ENCODE measurements at regions not wholly inside any gene's neighbourhood (a gene's known extent, or its start where the extent isn't known, plus 50 kb on each side); places are given as distances from the start of the nearest gene placed in this dataset.

DNA sequence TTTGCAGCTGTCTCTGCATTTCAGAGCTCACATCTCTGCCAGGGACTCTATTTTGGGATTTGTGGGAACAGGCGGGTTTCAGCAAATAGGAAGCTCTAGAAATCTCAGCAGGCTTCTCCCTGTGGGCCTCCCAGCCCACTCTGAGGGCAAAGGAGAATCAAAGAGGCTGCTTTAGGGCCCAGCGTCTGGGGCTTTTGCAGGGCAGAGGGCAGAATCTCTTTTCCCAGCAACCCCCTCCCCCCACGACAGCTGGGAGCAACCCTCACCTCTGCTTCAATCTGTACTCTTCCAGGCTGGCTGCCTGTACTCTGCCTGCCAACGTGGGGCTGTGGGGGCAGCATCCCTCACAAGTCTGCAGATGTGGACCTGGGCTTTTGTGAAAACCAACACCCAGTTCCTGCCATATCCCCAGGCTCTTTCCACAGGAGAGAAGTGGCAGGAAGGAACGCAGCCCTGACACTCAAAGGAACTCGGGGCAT lies 529.6 kb upstream of the TBX3 start:
- no peak for TF ChIP-seq SNAI2 (CRISPR knock-in tag; IDR thresholded peaks at IDR 0.05)
- no peak for TF ChIP-seq TOX (CRISPR knock-in tag; IDR thresholded peaks at IDR 0.05; ENCODE audit: borderline replicate concordance)
- no peak for TF ChIP-seq RARB (CRISPR knock-in tag; IDR thresholded peaks at IDR 0.05)
- TF ChIP-seq, protein P1, sequence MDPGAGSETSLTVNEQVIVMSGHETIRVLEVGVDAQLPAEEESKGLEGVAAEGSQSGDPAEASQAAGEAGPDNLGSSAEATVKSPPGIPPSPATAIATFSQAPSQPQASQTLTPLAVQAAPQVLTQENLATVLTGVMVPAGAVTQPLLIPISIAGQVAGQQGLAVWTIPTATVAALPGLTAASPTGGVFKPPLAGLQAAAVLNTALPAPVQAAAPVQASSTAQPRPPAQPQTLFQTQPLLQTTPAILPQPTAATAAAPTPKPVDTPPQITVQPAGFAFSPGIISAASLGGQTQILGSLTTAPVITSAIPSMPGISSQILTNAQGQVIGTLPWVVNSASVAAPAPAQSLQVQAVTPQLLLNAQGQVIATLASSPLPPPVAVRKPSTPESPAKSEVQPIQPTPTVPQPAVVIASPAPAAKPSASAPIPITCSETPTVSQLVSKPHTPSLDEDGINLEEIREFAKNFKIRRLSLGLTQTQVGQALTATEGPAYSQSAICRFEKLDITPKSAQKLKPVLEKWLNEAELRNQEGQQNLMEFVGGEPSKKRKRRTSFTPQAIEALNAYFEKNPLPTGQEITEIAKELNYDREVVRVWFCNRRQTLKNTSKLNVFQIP (CRISPR knock-in tag; IDR thresholded peaks at IDR 0.05; ENCODE audit: borderline replicate concordance, low read depth), result no peak
- TF ChIP-seq ESRRG (CRISPR knock-in tag; IDR thresholded peaks at IDR 0.05), result no peak
- TF ChIP-seq PPARA (CRISPR knock-in tag; IDR thresholded peaks at IDR 0.05; ENCODE audit: borderline replicate concordance), result no peak
- no peak for TF ChIP-seq BACH2 (CRISPR knock-in tag; IDR thresholded peaks at IDR 0.05; ENCODE audit: borderline replicate concordance)
- TF ChIP-seq ZNF8 (CRISPR knock-in tag; IDR thresholded peaks at IDR 0.05), result no peak
- no peak for TF ChIP-seq OSR1 (CRISPR knock-in tag; IDR thresholded peaks at IDR 0.05)
- TF ChIP-seq GLIS3 (CRISPR knock-in tag; IDR thresholded peaks at IDR 0.05), result no peak
- no peak for TF ChIP-seq ISL1 (CRISPR knock-in tag; IDR thresholded peaks at IDR 0.05)
- TF ChIP-seq, protein P2, sequence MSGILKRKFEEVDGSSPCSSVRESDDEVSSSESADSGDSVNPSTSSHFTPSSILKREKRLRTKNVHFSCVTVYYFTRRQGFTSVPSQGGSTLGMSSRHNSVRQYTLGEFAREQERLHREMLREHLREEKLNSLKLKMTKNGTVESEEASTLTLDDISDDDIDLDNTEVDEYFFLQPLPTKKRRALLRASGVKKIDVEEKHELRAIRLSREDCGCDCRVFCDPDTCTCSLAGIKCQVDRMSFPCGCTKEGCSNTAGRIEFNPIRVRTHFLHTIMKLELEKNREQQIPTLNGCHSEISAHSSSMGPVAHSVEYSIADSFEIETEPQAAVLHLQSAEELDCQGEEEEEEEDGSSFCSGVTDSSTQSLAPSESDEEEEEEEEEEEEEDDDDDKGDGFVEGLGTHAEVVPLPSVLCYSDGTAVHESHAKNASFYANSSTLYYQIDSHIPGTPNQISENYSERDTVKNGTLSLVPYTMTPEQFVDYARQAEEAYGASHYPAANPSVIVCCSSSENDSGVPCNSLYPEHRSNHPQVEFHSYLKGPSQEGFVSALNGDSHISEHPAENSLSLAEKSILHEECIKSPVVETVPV (CRISPR knock-in tag; IDR thresholded peaks at IDR 0.05), result no peak
- TF ChIP-seq, protein P3, sequence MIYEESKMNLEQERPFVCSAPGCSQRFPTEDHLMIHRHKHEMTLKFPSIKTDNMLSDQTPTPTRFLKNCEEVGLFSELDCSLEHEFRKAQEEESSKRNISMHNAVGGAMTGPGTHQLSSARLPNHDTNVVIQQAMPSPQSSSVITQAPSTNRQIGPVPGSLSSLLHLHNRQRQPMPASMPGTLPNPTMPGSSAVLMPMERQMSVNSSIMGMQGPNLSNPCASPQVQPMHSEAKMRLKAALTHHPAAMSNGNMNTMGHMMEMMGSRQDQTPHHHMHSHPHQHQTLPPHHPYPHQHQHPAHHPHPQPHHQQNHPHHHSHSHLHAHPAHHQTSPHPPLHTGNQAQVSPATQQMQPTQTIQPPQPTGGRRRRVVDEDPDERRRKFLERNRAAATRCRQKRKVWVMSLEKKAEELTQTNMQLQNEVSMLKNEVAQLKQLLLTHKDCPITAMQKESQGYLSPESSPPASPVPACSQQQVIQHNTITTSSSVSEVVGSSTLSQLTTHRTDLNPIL (CRISPR knock-in tag; IDR thresholded peaks at IDR 0.05; ENCODE audit: low read depth), result no peak
- TF ChIP-seq CSDC2 (CRISPR knock-in tag; IDR thresholded peaks at IDR 0.05), result no peak
- TF ChIP-seq, protein P4, sequence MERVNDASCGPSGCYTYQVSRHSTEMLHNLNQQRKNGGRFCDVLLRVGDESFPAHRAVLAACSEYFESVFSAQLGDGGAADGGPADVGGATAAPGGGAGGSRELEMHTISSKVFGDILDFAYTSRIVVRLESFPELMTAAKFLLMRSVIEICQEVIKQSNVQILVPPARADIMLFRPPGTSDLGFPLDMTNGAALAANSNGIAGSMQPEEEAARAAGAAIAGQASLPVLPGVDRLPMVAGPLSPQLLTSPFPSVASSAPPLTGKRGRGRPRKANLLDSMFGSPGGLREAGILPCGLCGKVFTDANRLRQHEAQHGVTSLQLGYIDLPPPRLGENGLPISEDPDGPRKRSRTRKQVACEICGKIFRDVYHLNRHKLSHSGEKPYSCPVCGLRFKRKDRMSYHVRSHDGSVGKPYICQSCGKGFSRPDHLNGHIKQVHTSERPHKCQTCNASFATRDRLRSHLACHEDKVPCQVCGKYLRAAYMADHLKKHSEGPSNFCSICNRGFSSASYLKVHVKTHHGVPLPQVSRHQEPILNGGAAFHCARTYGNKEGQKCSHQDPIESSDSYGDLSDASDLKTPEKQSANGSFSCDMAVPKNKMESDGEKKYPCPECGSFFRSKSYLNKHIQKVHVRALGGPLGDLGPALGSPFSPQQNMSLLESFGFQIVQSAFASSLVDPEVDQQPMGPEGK (CRISPR knock-in tag; IDR thresholded peaks at IDR 0.05; ENCODE audit: borderline replicate concordance), result no peak
- no peak for TF ChIP-seq ARNTL (CRISPR knock-in tag; IDR thresholded peaks at IDR 0.05; ENCODE audit: borderline replicate concordance, low read depth)
- no peak for TF ChIP-seq ZFP3 (CRISPR knock-in tag; IDR thresholded peaks at IDR 0.05)
- no peak for TF ChIP-seq ZNF565 (CRISPR knock-in tag; conservative IDR thresholded peaks at IDR 0.05; ENCODE audit: low read depth)

DNA sequence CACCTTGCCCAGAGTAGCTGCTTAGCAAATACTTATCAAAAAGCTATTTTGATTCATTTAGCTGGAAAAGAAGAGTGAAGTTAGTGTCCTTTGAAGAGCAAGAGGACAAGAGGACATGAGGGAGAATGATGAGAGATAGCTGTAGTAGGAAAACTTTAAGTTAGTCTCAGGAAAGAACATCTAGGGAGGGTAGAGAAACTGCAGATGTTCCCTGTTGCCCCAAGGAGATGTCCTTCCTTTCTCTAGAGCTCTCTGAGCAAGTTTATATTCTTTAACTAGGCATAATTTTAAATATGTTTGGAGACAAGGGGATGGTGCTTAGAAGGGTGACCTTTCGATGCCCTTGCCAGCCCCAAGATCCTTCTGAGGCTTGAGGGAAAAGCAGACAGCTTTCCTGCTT lies 529.1 kb upstream of the TBX3 start:
- no peak for ATAC-seq
- TF ChIP-seq ZFP3 (CRISPR knock-in tag; IDR thresholded peaks at IDR 0.05) (no peak), PPARA (CRISPR knock-in tag; IDR thresholded peaks at IDR 0.05; ENCODE audit: borderline replicate concordance) (no peak), ZNF70 (CRISPR knock-in tag; IDR thresholded peaks at IDR 0.05) (no peak), BACH2 (CRISPR knock-in tag; IDR thresholded peaks at IDR 0.05; ENCODE audit: borderline replicate concordance) (no peak), SNAI2 (CRISPR knock-in tag; IDR thresholded peaks at IDR 0.05) (no peak), ESRRG (CRISPR knock-in tag; IDR thresholded peaks at IDR 0.05) (no peak), ZFP30 (CRISPR knock-in tag; IDR thresholded peaks at IDR 0.05) (no peak), ISL1 (CRISPR knock-in tag; IDR thresholded peaks at IDR 0.05) (no peak), TCF4 (CRISPR knock-in tag; IDR thresholded peaks at IDR 0.05; ENCODE audit: borderline replicate concordance) (no peak), TOX (CRISPR knock-in tag; IDR thresholded peaks at IDR 0.05; ENCODE audit: borderline replicate concordance) (no peak), ZC3H10 (CRISPR knock-in tag; IDR thresholded peaks at IDR 0.05) (no peak), RARB (CRISPR knock-in tag; IDR thresholded peaks at IDR 0.05) (no peak), ZNF8 (CRISPR knock-in tag; IDR thresholded peaks at IDR 0.05) (no peak), ARNTL (CRISPR knock-in tag; IDR thresholded peaks at IDR 0.05; ENCODE audit: borderline replicate concordance, low read depth) (no peak), ZNF565 (CRISPR knock-in tag; conservative IDR thresholded peaks at IDR 0.05; ENCODE audit: low read depth) (no peak), OSR1 (CRISPR knock-in tag; IDR thresholded peaks at IDR 0.05) (no peak), CSDC2 (CRISPR knock-in tag; IDR thresholded peaks at IDR 0.05) (no peak)
- TF ChIP-seq, protein P4 (CRISPR knock-in tag; IDR thresholded peaks at IDR 0.05; ENCODE audit: borderline replicate concordance), result no peak
- TF ChIP-seq, protein P1 (CRISPR knock-in tag; IDR thresholded peaks at IDR 0.05; ENCODE audit: borderline replicate concordance, low read depth), result no peak
- TF ChIP-seq, protein P5, sequence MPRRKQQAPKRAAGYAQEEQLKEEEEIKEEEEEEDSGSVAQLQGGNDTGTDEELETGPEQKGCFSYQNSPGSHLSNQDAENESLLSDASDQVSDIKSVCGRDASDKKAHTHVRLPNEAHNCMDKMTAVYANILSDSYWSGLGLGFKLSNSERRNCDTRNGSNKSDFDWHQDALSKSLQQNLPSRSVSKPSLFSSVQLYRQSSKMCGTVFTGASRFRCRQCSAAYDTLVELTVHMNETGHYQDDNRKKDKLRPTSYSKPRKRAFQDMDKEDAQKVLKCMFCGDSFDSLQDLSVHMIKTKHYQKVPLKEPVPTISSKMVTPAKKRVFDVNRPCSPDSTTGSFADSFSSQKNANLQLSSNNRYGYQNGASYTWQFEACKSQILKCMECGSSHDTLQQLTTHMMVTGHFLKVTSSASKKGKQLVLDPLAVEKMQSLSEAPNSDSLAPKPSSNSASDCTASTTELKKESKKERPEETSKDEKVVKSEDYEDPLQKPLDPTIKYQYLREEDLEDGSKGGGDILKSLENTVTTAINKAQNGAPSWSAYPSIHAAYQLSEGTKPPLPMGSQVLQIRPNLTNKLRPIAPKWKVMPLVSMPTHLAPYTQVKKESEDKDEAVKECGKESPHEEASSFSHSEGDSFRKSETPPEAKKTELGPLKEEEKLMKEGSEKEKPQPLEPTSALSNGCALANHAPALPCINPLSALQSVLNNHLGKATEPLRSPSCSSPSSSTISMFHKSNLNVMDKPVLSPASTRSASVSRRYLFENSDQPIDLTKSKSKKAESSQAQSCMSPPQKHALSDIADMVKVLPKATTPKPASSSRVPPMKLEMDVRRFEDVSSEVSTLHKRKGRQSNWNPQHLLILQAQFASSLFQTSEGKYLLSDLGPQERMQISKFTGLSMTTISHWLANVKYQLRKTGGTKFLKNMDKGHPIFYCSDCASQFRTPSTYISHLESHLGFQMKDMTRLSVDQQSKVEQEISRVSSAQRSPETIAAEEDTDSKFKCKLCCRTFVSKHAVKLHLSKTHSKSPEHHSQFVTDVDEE (CRISPR knock-in tag; IDR thresholded peaks at IDR 0.05), result no peak

More for the DNA sequence above, 529.6 kb upstream of the TBX3 start:
- no peak for ATAC-seq
